Stimulated activated naive CD8-positive, alpha-beta T cell treated with anti-CD3 and anti-CD28 coated beads, Interleukin-15, amount 100 ng/mL, for 72 hours (primary cell): ENCODE measurements at regions not wholly inside any gene's neighbourhood (a gene's known extent, or its start where the extent isn't known, plus 50 kb on each side); places are given as distances from the start of the nearest gene placed in this dataset.
"Not testable (repeated sequence)": the region's sequence is repeated elsewhere in the genome, so short reads cannot be mapped to it uniquely, and the experiment has no call there.

Source experiments
- ATAC-seq: fragments of 150-1000 bp; cut with Tn5 transposase; 2 replicates; pipeline ENCODE4 v1.10.0; 2021; ENCODE audit warnings: mild to moderate bottlenecking, moderate library complexity
- DNase-seq, 2 donors: peaks; one replicate each; pipeline ENCODE4 v3.0.0; 2021 to 2022
- H3K27ac Mint-ChIP-seq, 2 donors: one replicate each; pipeline ENCODE4 v1.8.0; 2022; ENCODE audit warnings: mild to moderate bottlenecking in 2 of 2, mixed read lengths in 2 of 2, moderate library complexity in 2 of 2
- H3K27me3 Mint-ChIP-seq: one replicate; pipeline ENCODE4 v1.8.0; 2022; ENCODE audit warnings: mixed read lengths
- H3K4me1 Mint-ChIP-seq: one replicate; pipeline ENCODE4 v1.8.0; 2022; ENCODE audit warnings: mild to moderate bottlenecking, mixed read lengths
- H3K4me3 Mint-ChIP-seq, 2 donors: one replicate each; pipeline ENCODE4 v1.8.0; 2022; ENCODE audit warnings: mild to moderate bottlenecking in 2 of 2, mixed read lengths in 2 of 2, moderate library complexity in 1 of 2
- H3K9me3 Mint-ChIP-seq, 2 donors: one replicate each; pipeline ENCODE4 v1.8.0; 2022; ENCODE audit warnings: mixed read lengths in 2 of 2

DNA sequence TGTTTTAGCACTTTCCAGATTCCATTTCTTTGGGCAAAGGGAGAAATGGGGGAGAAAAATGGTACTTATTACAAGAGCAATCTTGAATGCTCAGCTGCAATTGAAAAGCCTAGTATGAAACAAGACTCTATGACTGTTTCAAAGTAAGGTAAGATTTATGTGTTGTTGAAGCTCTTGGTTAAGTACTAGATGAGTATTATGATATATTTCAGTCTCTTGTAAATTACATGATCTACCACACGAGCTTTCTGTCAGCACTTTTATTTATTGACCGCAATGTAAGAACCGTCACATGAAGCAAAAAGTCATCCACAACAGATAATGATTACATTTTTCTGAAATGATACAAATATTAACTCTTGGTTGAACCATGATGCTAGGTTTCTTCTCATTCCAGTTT lies 906.7 kb upstream of the CHORDC1 start:
- no peak overlapping the region for H3K27ac Mint-ChIP-seq
- H3K9me3 Mint-ChIP-seq = peaks cover 5 to 16% of the 10 kb centered on the region in 2 donors
- ATAC-seq (no peak), DNase-seq (no peak)
- H3K4me1 Mint-ChIP-seq = no peaks in the 10 kb centered on the region
- H3K27me3 Mint-ChIP-seq = no peaks in the 10 kb centered on the region
- no peak overlapping the region for H3K4me3 Mint-ChIP-seq

DNA sequence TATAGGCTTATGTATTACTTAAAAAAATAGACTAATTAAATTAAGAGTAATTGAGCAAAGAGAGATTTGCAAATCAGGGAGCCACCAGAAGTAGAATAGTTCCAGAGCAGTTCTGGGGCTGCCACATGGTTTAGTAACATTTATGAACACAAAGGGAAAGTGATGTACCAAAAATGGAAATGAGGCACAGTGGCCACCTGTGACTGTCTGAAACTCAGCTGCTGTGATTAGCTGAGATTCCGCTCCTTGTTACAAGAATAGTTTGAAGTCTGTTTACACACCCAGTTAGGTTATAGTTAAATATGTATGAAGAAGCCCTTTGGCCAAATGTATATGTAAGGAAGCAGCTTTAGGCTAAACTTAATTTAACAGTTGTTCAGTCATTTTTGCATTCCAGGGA lies 901.5 kb upstream of the CHORDC1 start:
- Mint-ChIP-seq H3K27ac (no peak overlapping the region), H3K4me1 (no peaks in the 10 kb centered on the region), H3K4me3 (no peak overlapping the region), H3K9me3 (peaks cover 5 to 16% of the 10 kb centered on the region in 2 donors), H3K27me3 (no peaks in the 10 kb centered on the region)
- ATAC-seq (no peak), DNase-seq (no peak)

DNA sequence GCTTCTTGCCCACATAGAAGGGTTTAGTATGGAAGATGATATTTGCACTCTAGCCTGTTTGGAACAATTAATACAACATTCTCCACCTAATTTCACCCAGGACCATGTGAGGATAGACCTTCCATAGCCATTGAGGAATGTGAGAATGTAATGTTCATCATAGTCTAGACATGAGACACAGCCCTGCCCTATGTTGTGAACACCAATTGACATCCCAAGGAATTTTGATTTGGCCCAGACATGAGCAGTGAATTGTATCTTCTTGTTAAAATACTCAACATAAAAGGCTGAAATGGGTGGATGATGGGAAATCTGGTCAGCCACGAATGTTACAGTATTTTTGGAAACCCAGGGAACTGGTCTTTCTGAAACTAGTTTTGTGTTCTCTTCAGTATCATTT lies 892.3 kb upstream of the CHORDC1 start:
- Mint-ChIP-seq H3K27ac (no peak overlapping the region), H3K4me1 (no peaks in the 10 kb centered on the region), H3K4me3 (no peak overlapping the region), H3K27me3 (no peaks in the 10 kb centered on the region), H3K9me3 (peaks cover 0 to 13% of the 10 kb centered on the region in 2 donors)
- no peak for ATAC-seq
- DNase-seq = no peak

DNA sequence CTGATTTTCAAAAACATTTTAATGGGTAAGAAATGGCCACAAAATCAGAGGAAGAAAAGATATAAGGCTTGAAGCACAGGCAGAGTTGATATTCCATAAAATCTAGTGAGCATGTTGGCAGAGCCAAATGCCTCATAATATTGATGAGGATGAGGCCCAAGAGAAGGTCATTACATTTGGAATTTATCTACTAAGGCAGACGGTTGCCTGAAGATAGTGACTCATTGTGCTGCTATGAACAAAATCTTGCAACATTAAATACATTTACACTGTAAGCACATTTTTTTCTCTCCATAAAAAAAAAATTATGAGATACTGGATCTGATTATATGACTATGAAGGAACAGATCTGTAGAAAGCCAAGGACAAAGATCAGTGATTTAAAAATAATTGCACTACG lies 881.4 kb upstream of the CHORDC1 start:
- DNase-seq = no peak
- Mint-ChIP-seq H3K27ac (peak overlapping the region in 1 of 2 donors; percentile 34), H3K27me3 (no peaks in the 10 kb centered on the region), H3K4me1 (no peaks in the 10 kb centered on the region), H3K4me3 (no peak overlapping the region), H3K9me3 (peaks cover 0 to 6% of the 10 kb centered on the region in 2 donors)
- no peak for ATAC-seq

DNA sequence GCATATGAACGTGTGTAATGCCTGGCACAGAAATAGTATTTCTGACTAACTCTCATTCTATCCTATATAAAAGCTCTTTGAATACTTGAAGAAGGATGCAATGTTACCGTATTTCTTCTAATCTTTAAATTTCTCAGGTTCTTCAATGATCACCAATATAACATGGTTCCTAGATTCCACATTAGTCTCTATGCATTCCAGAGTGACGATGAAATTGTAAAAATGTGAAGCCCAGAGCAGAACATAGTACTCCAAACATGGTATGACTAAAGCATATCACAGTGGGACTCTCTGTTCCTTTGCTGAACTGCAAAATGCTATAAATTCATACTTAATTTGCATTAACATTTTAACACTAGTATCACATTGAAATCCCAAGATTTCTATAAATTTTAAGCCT lies 877.6 kb upstream of the CHORDC1 start:
- ATAC-seq = no peak
- Mint-ChIP-seq H3K9me3 (peaks cover 0 to 6% of the 10 kb centered on the region in 2 donors), H3K4me1 (no peaks in the 10 kb centered on the region)

DNA sequence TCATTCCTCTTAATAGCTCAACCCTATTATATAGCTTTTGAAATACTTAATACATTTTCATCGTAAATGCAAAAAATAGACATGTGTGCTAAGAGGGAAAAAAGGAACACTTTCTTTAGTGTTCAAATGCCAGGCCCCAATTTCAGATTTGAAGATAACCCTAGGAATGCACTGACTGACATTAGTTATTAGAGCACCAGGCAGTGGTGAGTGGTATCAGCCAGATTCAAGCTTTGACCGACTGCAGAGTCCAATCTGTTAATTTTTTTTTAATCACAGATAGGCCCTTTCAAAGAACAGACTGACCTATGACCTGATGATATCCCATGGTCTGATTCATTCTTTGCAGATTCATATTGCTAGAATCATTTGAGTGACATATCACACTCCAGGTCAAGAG lies 874.2 kb upstream of the CHORDC1 start:
- Mint-ChIP-seq H3K4me1 (no peaks in the 10 kb centered on the region), H3K4me3 (no peak overlapping the region), H3K27ac (no peak overlapping the region), H3K27me3 (no peaks in the 10 kb centered on the region), H3K9me3 (peaks cover 4 to 7% of the 10 kb centered on the region in 2 donors)
- no peak for ATAC-seq
- no peak for DNase-seq

More for the DNA sequence above, 877.6 kb upstream of the CHORDC1 start:
- H3K27me3 Mint-ChIP-seq = no peaks in the 10 kb centered on the region
- no peak for DNase-seq
- no peak overlapping the region for H3K27ac Mint-ChIP-seq
- H3K4me3 Mint-ChIP-seq = no peak overlapping the region

DNA sequence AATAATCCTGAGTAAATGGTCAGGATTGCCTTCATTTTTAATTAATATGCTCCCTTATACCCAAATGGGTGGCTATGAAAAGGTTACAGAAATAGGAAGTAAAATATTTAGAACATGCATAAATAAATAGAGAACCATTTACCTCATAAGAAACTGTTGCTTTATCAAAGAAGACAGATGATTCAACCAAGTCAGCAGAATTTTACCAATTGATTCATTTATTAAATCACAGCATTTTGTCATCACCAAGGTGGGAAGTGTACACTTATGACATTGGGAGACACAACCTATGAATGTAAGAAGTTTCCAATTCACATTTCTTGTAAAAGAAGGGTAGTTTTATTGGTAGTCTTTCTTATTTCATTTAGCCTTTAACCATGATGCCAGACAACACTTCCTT lies 870.3 kb upstream of the CHORDC1 start:
- no peaks in the 10 kb centered on the region for H3K4me1 Mint-ChIP-seq
- no peaks in the 10 kb centered on the region for H3K27me3 Mint-ChIP-seq
- H3K27ac Mint-ChIP-seq = no peak overlapping the region
- ATAC-seq = no peak
- no peak overlapping the region for H3K4me3 Mint-ChIP-seq
- peaks cover 7 to 9% of the 10 kb centered on the region in 2 donors for H3K9me3 Mint-ChIP-seq
- DNase-seq = no peak

DNA sequence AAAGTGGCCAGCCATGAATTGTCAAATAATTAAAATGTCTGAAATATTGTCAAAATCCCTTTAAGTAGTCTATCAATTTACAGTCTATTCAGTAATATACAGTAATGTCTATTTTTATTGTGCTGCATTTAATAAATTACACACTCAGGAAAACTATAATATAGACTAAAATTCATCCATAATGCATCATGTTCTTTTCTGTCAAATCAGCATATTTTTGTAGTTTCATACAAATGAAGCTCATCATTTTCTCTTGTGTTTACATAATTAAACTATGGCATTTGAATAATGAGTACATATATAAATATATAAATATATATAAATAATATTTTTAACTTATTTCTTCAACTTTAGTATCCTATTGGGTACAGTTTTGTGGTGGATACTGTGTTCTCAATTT lies 868.7 kb upstream of the CHORDC1 start:
- H3K27ac Mint-ChIP-seq = no peak overlapping the region
- H3K4me1 Mint-ChIP-seq = no peaks in the 10 kb centered on the region
- no peak overlapping the region for H3K4me3 Mint-ChIP-seq
- DNase-seq (no peak), ATAC-seq (no peak)
- no peaks in the 10 kb centered on the region for H3K27me3 Mint-ChIP-seq
- peaks cover 7 to 9% of the 10 kb centered on the region in 2 donors for H3K9me3 Mint-ChIP-seq

DNA sequence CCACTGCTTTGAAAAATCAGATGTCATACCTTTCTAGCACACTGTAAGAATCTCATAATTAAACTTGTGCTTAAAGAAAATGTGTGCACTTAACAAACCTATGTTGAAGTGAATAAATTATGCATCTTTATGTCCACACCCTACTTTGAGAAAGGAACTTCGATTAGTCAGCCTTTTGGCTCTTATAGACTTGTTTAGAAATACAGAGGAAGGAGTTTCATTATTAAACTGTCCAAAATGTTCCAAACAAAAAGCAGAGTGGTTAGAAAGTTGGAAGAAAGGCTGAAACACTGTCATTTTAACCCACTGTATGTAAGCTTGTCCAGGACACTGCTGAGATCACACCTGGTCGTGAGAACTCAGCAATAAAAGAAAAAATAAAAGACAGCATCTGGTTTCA lies 863.2 kb upstream of the CHORDC1 start:
- no peak for DNase-seq
- no peak for ATAC-seq
- H3K27me3 Mint-ChIP-seq = no peaks in the 10 kb centered on the region
- no peaks in the 10 kb centered on the region for H3K4me1 Mint-ChIP-seq
- peaks cover 5 to 6% of the 10 kb centered on the region in 2 donors for H3K9me3 Mint-ChIP-seq
- no peak overlapping the region for H3K4me3 Mint-ChIP-seq
- no peak overlapping the region for H3K27ac Mint-ChIP-seq

DNA sequence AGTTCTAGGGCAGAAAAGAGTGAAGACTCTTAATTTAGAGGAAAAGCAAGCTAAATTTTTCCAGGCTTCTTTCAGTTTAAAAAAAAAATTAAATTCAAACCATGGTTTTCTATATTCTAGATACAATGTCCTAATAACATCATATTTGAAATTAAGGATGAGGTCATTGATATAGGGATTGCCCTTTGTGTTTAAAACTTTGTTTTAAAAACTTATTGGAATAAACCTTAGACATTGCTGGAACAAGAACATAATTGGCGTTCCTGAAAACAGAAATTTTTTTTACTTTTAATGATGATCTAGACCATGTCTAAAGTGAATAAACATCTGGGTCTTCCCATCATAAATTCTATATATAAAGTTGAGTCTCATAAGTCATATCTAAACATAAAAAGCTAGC lies 859.4 kb upstream of the CHORDC1 start:
- Mint-ChIP-seq H3K4me3 (no peak overlapping the region), H3K27ac (no peak overlapping the region), H3K4me1 (no peaks in the 10 kb centered on the region), H3K27me3 (no peaks in the 10 kb centered on the region), H3K9me3 (peaks cover 0 to 13% of the 10 kb centered on the region in 2 donors)
- ATAC-seq (no peak), DNase-seq (no peak)

DNA sequence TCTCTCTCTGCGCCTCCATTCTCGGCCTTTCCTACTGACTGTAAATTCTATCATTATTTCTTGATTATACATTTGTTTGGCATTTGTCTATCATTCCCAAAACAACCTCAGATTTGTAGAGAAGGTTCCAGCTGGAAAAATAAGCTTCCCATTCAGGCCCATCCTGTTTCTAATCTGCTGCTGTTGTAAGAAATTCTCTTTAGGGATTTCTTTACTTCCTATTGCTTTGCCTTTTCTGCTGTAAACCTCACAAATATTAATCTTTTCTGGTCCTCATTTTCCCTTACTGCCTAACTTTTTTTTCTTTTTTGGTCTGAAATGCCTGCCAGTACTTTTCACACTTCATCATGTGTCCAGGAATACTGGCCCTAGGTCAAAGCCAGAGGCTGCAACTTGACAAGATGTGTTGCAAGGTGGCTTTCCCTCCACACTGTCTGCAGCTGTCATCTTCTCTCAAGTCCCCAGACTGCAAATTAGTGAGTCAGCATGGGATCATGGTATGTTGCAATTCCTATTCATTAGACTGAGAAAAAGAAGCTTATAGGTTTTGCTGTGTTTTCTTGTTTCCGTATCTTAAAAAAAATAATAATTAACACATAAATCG lies 858.7 kb upstream of the CHORDC1 start:
- H3K27me3 Mint-ChIP-seq = no peaks in the 10 kb centered on the region
- no peak for DNase-seq

DNA sequence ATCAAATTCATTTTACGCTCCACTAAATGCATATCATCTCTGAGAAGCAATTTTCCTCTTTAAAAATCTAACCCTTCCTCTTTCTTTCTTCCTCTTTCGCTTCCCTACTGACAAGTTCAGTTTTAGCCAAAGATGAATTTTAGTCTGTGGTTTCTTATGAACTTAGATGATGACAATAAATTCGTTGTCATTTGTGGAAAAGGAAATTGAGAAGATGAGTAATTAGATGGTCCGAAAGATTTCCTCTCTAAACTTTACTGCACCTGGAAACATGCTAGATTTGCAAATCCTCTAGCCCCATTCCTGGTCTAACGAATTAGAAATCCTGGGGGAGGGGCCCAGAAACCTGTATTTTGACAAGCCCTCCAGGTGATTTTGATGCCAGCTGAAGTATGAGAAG lies 855.4 kb upstream of the CHORDC1 start:
- Mint-ChIP-seq H3K4me3 (no peak overlapping the region), H3K27ac (no peak overlapping the region), H3K9me3 (peaks cover 0 to 7% of the 10 kb centered on the region in 2 donors), H3K4me1 (no peaks in the 10 kb centered on the region), H3K27me3 (no peaks in the 10 kb centered on the region)
- DNase-seq = no peak
- no peak for ATAC-seq

More for the DNA sequence above, 858.7 kb upstream of the CHORDC1 start:
- peaks cover 0 to 13% of the 10 kb centered on the region in 2 donors for H3K9me3 Mint-ChIP-seq
- ATAC-seq = no peak
- no peak overlapping the region for H3K4me3 Mint-ChIP-seq
- H3K4me1 Mint-ChIP-seq = no peaks in the 10 kb centered on the region
- no peak overlapping the region for H3K27ac Mint-ChIP-seq

DNA sequence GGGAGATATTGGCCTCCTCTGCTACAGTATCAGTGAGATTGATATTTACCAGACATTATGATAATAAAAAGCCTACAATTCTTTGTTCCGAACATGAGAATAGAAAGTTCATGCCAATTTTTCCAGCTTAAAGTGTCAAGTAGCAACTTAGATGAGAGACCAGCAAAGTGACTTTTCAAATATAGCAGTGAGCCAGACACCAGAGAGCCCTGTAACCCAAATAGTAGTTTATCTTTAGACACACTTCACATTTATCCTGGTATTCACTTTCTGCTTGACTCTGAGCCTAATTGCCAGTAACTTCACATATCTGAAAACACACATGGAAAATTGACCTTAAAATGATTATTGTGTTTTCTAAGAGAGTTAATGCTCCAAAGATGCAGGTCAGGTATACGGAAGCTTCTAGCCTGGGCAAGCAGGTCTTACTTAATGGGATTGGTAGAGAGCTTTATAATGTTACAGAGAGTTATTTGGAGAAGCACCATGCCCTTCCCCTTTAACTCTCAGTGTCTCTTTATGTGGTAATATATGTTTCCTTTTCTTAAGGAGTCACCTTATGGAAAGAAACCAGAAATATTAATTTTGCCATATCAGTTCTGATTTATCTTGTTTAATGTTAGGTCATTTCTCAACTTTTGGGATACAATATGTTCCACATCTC lies 852.3 kb upstream of the CHORDC1 start:
- H3K4me1 Mint-ChIP-seq = no peaks in the 10 kb centered on the region
- no peak for ATAC-seq
- H3K4me3 Mint-ChIP-seq = no peak overlapping the region

DNA sequence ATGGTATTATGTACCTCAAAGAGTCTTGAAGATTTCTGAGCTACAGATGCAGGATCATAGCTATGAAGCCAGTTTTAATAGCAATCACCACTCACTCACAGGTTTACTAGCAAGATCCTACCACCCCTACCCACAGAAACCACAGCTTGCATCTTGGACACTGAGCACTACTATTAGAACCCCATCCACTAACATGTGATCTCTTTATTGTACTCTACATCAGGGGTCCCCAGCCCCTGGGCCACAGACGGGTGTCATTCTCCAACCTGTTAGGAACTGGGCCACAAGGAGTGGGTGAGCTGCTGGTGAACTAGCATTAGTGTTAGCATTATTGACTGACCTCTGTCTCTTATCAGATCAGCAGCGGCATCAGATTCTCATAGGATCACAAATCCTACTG lies 844.8 kb upstream of the CHORDC1 start:
- Mint-ChIP-seq H3K4me1 (no peaks in the 10 kb centered on the region), H3K27me3 (no peaks in the 10 kb centered on the region), H3K27ac (no peak overlapping the region), H3K4me3 (no peak overlapping the region), H3K9me3 (peaks cover 17 to 25% of the 10 kb centered on the region in 2 donors)
- ATAC-seq (no peak), DNase-seq (no peak)

More for the DNA sequence above, 852.3 kb upstream of the CHORDC1 start:
- H3K27me3 Mint-ChIP-seq = no peaks in the 10 kb centered on the region
- DNase-seq = no peak
- no peak overlapping the region for H3K27ac Mint-ChIP-seq
- peaks cover 0 to 13% of the 10 kb centered on the region in 2 donors for H3K9me3 Mint-ChIP-seq

DNA sequence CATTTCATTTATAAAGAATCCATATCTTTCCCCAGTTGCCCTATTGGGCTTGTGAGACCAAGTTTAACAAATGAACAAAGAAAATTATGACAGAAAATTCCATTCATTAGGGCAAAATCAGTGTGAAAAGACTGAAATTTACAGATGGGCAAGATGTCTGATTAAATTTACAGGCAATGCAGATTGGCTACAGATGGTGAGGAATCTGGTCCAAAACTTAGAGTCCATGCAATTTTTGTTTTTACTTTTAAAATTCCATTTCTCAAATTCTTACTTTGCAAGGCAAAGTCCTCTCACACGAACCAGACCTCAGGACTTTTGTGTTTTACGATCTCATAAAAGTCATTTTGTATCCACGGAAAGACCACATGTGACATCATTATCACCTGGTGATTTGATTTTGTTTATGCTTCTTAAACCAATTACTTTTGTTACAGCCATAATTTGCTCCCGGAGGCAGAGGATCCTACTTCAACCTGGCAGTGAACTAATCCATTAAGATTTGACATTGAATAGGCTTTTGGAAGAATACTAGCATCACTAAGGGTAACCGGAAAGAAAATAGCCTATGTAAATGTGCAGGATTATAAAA lies 843.7 kb upstream of the CHORDC1 start:
- no peak for ATAC-seq
- no peak for DNase-seq
- Mint-ChIP-seq H3K4me3 (no peak overlapping the region), H3K4me1 (no peaks in the 10 kb centered on the region), H3K27ac (no peak overlapping the region), H3K9me3 (peaks cover 17 to 23% of the 10 kb centered on the region in 2 donors), H3K27me3 (no peaks in the 10 kb centered on the region)

DNA sequence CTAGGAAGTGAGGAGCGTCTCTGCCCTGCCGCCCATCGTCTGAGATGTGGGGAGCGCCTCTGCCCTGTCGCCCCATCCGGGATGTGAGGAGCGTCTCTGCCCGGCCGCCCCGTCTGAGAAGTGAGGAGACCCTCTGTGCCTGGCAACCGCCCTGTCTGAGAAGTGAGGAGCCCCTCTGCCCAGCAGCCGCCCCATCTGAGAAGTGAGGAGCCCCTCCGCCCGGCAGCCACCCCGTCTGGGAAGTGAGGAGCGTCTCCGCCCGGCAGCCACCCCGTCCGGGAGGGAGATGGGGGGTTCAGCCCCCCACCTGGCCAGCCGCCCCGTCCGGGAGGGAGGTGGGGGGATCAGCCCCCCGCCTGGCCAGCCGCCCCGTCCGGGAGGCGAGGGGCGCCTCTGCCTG lies 840.5 kb upstream of the CHORDC1 start:
- not testable (repeated sequence) for H3K27me3 Mint-ChIP-seq, H3K4me1 Mint-ChIP-seq, H3K27ac Mint-ChIP-seq, DNase-seq, H3K4me3 Mint-ChIP-seq, ATAC-seq
- H3K9me3 Mint-ChIP-seq = peaks cover 17 to 25% of the 10 kb centered on the region in 2 donors
